Loucy (cell line): ENCODE measurements at regions not wholly inside any gene's neighbourhood (a gene's known extent, or its start where the extent isn't known, plus 50 kb on each side); places are given as distances from the start of the nearest gene placed in this dataset.

Source experiments
- EZH2phosphoT487 ChIP-seq: fragments of 200-600 bp; IDR thresholded peaks from 2 replicates; pipeline ENCODE4 v1.6.1; 2018; ENCODE audit warnings: antibody characterized with exemption, mild to moderate bottlenecking, moderate library complexity, borderline replicate concordance
- TF ChIP-seq, protein P1 (sequence below): fragments of 200-600 bp; sonication (generic); conservative IDR thresholded peaks from 2 replicates; pipeline ENCODE4 v1.5.1; 2014; ENCODE audit warnings: mild to moderate bottlenecking, antibody characterized with exemption, low read length

DNA sequence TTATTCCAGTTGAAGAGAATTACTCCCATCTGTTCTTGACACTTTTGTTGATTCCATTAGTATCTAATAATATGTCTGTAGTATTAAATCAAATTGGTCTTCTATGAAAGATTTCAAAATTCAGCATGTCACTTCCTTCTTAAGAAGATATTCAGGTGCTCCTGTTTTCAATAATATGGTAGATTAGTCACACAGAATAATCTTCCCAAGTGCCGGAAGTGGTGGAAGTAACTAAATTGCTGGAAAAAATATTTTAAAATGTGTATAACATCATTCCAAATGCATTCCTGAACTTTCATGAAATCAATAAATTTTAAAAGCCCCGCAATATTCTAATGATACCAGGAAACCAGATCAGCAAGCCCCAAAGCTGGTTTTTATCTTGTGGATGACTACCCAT is 281.3 kb downstream of the EPM2A start:
- TF ChIP-seq, protein P1, sequence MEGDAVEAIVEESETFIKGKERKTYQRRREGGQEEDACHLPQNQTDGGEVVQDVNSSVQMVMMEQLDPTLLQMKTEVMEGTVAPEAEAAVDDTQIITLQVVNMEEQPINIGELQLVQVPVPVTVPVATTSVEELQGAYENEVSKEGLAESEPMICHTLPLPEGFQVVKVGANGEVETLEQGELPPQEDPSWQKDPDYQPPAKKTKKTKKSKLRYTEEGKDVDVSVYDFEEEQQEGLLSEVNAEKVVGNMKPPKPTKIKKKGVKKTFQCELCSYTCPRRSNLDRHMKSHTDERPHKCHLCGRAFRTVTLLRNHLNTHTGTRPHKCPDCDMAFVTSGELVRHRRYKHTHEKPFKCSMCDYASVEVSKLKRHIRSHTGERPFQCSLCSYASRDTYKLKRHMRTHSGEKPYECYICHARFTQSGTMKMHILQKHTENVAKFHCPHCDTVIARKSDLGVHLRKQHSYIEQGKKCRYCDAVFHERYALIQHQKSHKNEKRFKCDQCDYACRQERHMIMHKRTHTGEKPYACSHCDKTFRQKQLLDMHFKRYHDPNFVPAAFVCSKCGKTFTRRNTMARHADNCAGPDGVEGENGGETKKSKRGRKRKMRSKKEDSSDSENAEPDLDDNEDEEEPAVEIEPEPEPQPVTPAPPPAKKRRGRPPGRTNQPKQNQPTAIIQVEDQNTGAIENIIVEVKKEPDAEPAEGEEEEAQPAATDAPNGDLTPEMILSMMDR, result no peak
- TF ChIP-seq EZH2phosphoT487, result no peak
